ENCODE measurements at regions not wholly inside any gene's neighbourhood (a gene's known extent, or its start where the extent isn't known, plus 50 kb on each side); places are given as distances from the start of the nearest gene placed in this dataset.
A peak's percentile ranks its signal among the peaks of the same experiment; 100 is the strongest.

- H3K4me1 ChIP-seq (ENCODE audit: insufficient read depth, low read length), result peaks cover 6% of the 10 kb centered on the region; the same call in 1 of the 2 replicates
- no TSS peak for BruUV-seq (replicated peaks)
- ATAC-seq, result no peak
Measured at GRCh38 chr5:125704888-125705287, 718.3 kb upstream of the GRAMD2B start.

DNA sequence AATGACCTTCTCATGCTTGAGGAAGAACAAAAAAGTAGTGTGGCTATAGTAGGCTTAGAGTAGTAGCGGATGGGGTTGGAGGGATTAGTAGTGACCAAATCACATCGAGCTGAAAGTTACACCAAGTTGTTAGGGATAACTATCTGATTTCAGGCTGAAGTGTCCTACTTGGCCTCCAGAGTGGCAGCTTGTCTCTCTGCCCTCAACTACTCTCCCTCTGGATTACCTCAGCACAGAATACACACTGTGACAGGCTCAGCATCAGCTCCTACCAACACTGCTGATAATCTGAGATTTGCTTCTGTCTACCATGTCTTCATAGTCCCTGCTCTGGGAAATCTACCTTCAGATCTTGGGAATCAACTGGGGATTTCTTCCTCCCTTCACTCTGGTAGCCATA is 714.6 kb upstream of the GRAMD2B start:
- in situ Hi-C loops (cut with HindIII; ENCODE audit: extremely low pct_ligation_motif_present, low pct_unique_long_range_greater_than_20kb), result no loop called here
- WGBS (ENCODE audit: low lambda C conversion rate), result 38% methylated on average over 2 of the region's 2 CpGs
- ATAC-seq, result peak; percentile 54
- H3K4me2 ChIP-seq (ENCODE audit: low read depth, low read length), result no peak overlapping the region
- FAIRE-seq, result no peak
- H3K9me3 ChIP-seq (ENCODE audit: low read length), result peaks cover 24% of the 10 kb centered on the region
- no peak overlapping the region for H3K27ac ChIP-seq (ENCODE audit: extremely low read length, insufficient read depth, low read length)
- no peak overlapping the region for H3K9ac ChIP-seq (ENCODE audit: insufficient read depth, low read depth, low read length)
- H3K4me1 ChIP-seq (ENCODE audit: insufficient read depth, low read length), result peaks cover 13% of the 10 kb centered on the region; the same call in 1 of the 2 replicates
- intact Hi-C loops (cut with micrococcal nuclease; ENCODE audit: unreplicated experiment), result no loop called here
- BruUV-seq (replicated peaks), result no TSS peak
- no peak overlapping the region for H3K4me3 ChIP-seq (replicated peaks in 1 of 3; ENCODE audit: insufficient read depth in 1 of 3, low read depth in 2 of 3, low read length in 3 of 3)
- no peak for TF ChIP-seq ZFP41 (CRISPR knock-in tag; IDR thresholded peaks at IDR 0.05; ENCODE audit: borderline replicate concordance)
- no peak for TF ChIP-seq HDAC2 (CRISPR knock-in tag; IDR thresholded peaks at IDR 0.05)
- no peak for TF ChIP-seq ZFP36 (IDR thresholded peaks at IDR 0.05; ENCODE audit: borderline replicate concordance, low read depth, low read length, partially characterized antibody)
- no peak overlapping the region for H2AFZ ChIP-seq (ENCODE audit: low read length)
- ChIA-PET CTCF (ENCODE audit: low intra/inter-chr PET ratio, low total read pairs) (no interaction called here), POLR2A (no interaction called here)
- no peaks in the 10 kb centered on the region for H3K36me3 ChIP-seq (replicated peaks in 1 of 2; ENCODE audit: control insufficient read depth in 1 of 2, insufficient read depth in 2 of 2, low read length in 2 of 2)
- H3K79me2 ChIP-seq (ENCODE audit: insufficient read depth, low read length), result no peaks in the 10 kb centered on the region
- DNase-seq (ENCODE audit: low spot score), result no peak
- H4K20me1 ChIP-seq (ENCODE audit: insufficient read depth, low read length), result no peaks in the 10 kb centered on the region
- no peaks in the 10 kb centered on the region for H3K27me3 ChIP-seq (ENCODE audit: control insufficient read depth in 1 of 2, insufficient read depth in 2 of 2, low read length in 2 of 2)

More at GRCh38 chr5:125704888-125705287, 718.3 kb upstream of the GRAMD2B start:
- H3K4me2 ChIP-seq (ENCODE audit: low read depth, low read length), result no peak overlapping the region
- no peaks in the 10 kb centered on the region for H3K79me2 ChIP-seq (ENCODE audit: insufficient read depth, low read length)
- peaks cover 26% of the 10 kb centered on the region for H3K9me3 ChIP-seq (ENCODE audit: low read length)
- DNase-seq (ENCODE audit: low spot score) (no peak), FAIRE-seq (no peak)
- ChIA-PET CTCF (ENCODE audit: low intra/inter-chr PET ratio, low total read pairs) (no interaction called here), POLR2A (no interaction called here)
- H3K9ac ChIP-seq (ENCODE audit: insufficient read depth, low read depth, low read length), result no peak overlapping the region
- H3K27ac ChIP-seq (ENCODE audit: extremely low read length, insufficient read depth, low read length), result no peak overlapping the region
- no peaks in the 10 kb centered on the region for H3K36me3 ChIP-seq (replicated peaks in 1 of 2; ENCODE audit: control insufficient read depth in 1 of 2, insufficient read depth in 2 of 2, low read length in 2 of 2)
- intact Hi-C loops (cut with micrococcal nuclease; ENCODE audit: unreplicated experiment) (no loop called here), in situ Hi-C loops (cut with HindIII; ENCODE audit: extremely low pct_ligation_motif_present, low pct_unique_long_range_greater_than_20kb) (no loop called here)
- H3K4me3 ChIP-seq (replicated peaks in 1 of 3; ENCODE audit: insufficient read depth in 1 of 3, low read depth in 2 of 3, low read length in 3 of 3), result no peak overlapping the region
- no peaks in the 10 kb centered on the region for H4K20me1 ChIP-seq (ENCODE audit: insufficient read depth, low read length)
- no peak overlapping the region for H2AFZ ChIP-seq (ENCODE audit: low read length)
- WGBS (ENCODE audit: low lambda C conversion rate), result 24% methylated on average over 1 of the region's 1 CpG
- H3K27me3 ChIP-seq (ENCODE audit: control insufficient read depth in 1 of 2, insufficient read depth in 2 of 2, low read length in 2 of 2), result no peaks in the 10 kb centered on the region
- peak; percentile 99; the same call in 1 of the 2 replicates for TF ChIP-seq ZNF337 (CRISPR knock-in tag; IDR thresholded peaks at IDR 0.05; ENCODE audit: borderline replicate concordance, low read depth)
- TF ChIP-seq ZNF709 (CRISPR knock-in tag; IDR thresholded peaks at IDR 0.05), result no peak

All from HepG2 (cell line).